Fibroblast of pulmonary artery (primary cell): ENCODE measurements at regions not wholly inside any gene's neighbourhood (a gene's known extent, or its start where the extent isn't known, plus 50 kb on each side); places are given as distances from the start of the nearest gene placed in this dataset.

Experiments used
- DNase-seq: peaks from one replicate; pipeline ENCODE4 v3.0.0-alpha.2; 2010; ENCODE audit warnings: low read depth
- H3K4me3 ChIP-seq: replicated peaks from 2 replicates; pipeline ENCODE4 v1.5.1; 2011; ENCODE audit warnings: low read depth, mild to moderate bottlenecking, control low read depth, low read length, moderate library complexity
- CTCF ChIP-seq: IDR thresholded peaks from 2 replicates; pipeline ENCODE4 v1.5.1; 2011; ENCODE audit warnings: mild to moderate bottlenecking, control low read depth, low read length, inconsistent platforms; ENCODE audit errors: missing control alignments

- no peak for DNase-seq
- no peak for TF ChIP-seq CTCF
- no peak overlapping the region for H3K4me3 ChIP-seq
Measured at GRCh38 chr19:31513841-31514240, 164.6 kb upstream of the TSHZ3 start.

- H3K4me3 ChIP-seq: no peak overlapping the region
- no peak for TF ChIP-seq CTCF
- DNase-seq: no peak
Measured at GRCh38 chr19:31515931-31516330, 166.7 kb upstream of the TSHZ3 start.

- no peak for DNase-seq
- TF ChIP-seq CTCF: no peak
- no peak overlapping the region for H3K4me3 ChIP-seq
Measured at GRCh38 chr19:31516756-31517155, 167.5 kb upstream of the TSHZ3 start.

- TF ChIP-seq CTCF: no peak
- H3K4me3 ChIP-seq: no peak overlapping the region
- no peak for DNase-seq
Measured at GRCh38 chr19:31517224-31518180, 168.3 kb upstream of the TSHZ3 start.

GRCh38 chr19:31518216-31519020, 169.2 kb upstream of the TSHZ3 start:
- no peak for DNase-seq
- TF ChIP-seq CTCF: no peak
- no peak overlapping the region for H3K4me3 ChIP-seq

GRCh38 chr19:31519256-31519655, 170.0 kb upstream of the TSHZ3 start:
- H3K4me3 ChIP-seq: no peak overlapping the region
- TF ChIP-seq CTCF: no peak
- DNase-seq: no peak
